Lung (tissue), 11 donors: ENCODE measurements at regions not wholly inside any gene's neighbourhood (a gene's known extent, or its start where the extent isn't known, plus 50 kb on each side); places are given as distances from the start of the nearest gene placed in this dataset.

ENCODE experiments used
- ATAC-seq: fragments of 200-7000 bp; cut with Tn5 transposase; one replicate; pipeline ENCODE4 v1.9.1; 2020; ENCODE audit warnings: moderate number of reproducible peaks; ENCODE audit not compliant: insufficient read depth, low FRiP score
- DNase-seq, 3 donors: peaks; one replicate each; pipeline ENCODE4 v3.0.0-alpha.2; 2013 to 2017
- H3K27ac ChIP-seq, 2 donors: one replicate each; pipeline ENCODE4 v1.5.1; 2013; ENCODE audit warnings: mild to moderate bottlenecking in 2 of 2, moderate library complexity in 2 of 2, control low read depth in 1 of 2, inconsistent platforms in 1 of 2, low read depth in 1 of 2, low read length in 1 of 2
- H3K27me3 ChIP-seq, 3 donors: one replicate each; pipeline ENCODE4 v1.5.1; 2013; ENCODE audit warnings: low read length in 2 of 3; ENCODE audit not compliant: control insufficient read depth in 3 of 3, insufficient read depth in 3 of 3
- H3K36me3 ChIP-seq, 4 donors: one replicate each; pipeline ENCODE4 v1.5.1; 2013; ENCODE audit warnings: low read length in 4 of 4, mild to moderate bottlenecking in 1 of 4, moderate library complexity in 1 of 4; ENCODE audit not compliant: control insufficient read depth in 4 of 4, insufficient read depth in 4 of 4
- H3K4me1 ChIP-seq, 5 donors: one replicate each; pipeline ENCODE4 v1.5.1; 2013; ENCODE audit warnings: low read length in 5 of 5, mild to moderate bottlenecking in 2 of 5, moderate library complexity in 1 of 5; ENCODE audit not compliant: control insufficient read depth in 5 of 5, insufficient read depth in 5 of 5
- H3K4me3 ChIP-seq: one replicate; pipeline ENCODE4 v1.5.1; 2013; ENCODE audit warnings: mild to moderate bottlenecking, control low read depth, moderate library complexity
- H3K9ac ChIP-seq, 2 donors: one replicate each; pipeline ENCODE4 v1.5.1; 2013; ENCODE audit warnings: low read length in 2 of 2, control low read depth in 1 of 2; ENCODE audit not compliant: insufficient read depth in 1 of 2
- H3K9me3 ChIP-seq, 4 donors: one replicate each; pipeline ENCODE4 v1.5.1; 2013; ENCODE audit warnings: low read length in 3 of 4, mild to moderate bottlenecking in 1 of 4, moderate library complexity in 1 of 4; ENCODE audit not compliant: control insufficient read depth in 4 of 4, insufficient read depth in 3 of 4
- CTCF ChIP-seq: IDR thresholded peaks from 2 replicates; pipeline ENCODE4 v1.5.1; 2012; ENCODE audit warnings: mild to moderate bottlenecking; ENCODE audit errors: control extremely low read depth, extremely low read depth
- WGBS, 2 donors: extraction: QIAGEN DNeasy Blood & Tissue Kit; methylation state at CpG; one replicate each; pipeline ENCODE4 v1.1.7; 2013; 5-methylcytosine and 5-hydroxymethylcytosine counted together
- donor health status: control.
- donor health status: control.
- donor health status: Bipolar disorder and iron deficiency.
- donor health status: healthy.
- donor health status: DM: yes; HTN: yes; CAD: no.

- H3K27me3 ChIP-seq = no peaks in the 10 kb centered on the region
- ATAC-seq (no peak), DNase-seq (no peak)
- no peak overlapping the region for H3K27ac ChIP-seq
- no peaks in the 10 kb centered on the region for H3K36me3 ChIP-seq
- WGBS, 2 donors = 89 to 94% methylated on average over 13 of the region's 13 CpGs
- H3K9ac ChIP-seq = no peak overlapping the region
- TF ChIP-seq CTCF = no peak
- peaks cover 0 to 11% (median 3%) of the 10 kb centered on the region in 5 donors for H3K4me1 ChIP-seq
- no peak overlapping the region for H3K4me3 ChIP-seq
- no peaks in the 10 kb centered on the region for H3K9me3 ChIP-seq
Measured at GRCh38 chr18:37662546-37663339, 97.1 kb upstream of the CELF4 start.

- no peak for DNase-seq
- peaks cover 0 to 11% (median 3%) of the 10 kb centered on the region in 5 donors for H3K4me1 ChIP-seq
- H3K4me3 ChIP-seq = no peak overlapping the region
- ATAC-seq = no peak
- no peak overlapping the region for H3K9ac ChIP-seq
- H3K27ac ChIP-seq = no peak overlapping the region
- H3K36me3 ChIP-seq = no peaks in the 10 kb centered on the region
- no peaks in the 10 kb centered on the region for H3K27me3 ChIP-seq
- 83 to 90% methylated on average over 3 of the region's 3 CpGs for WGBS, 2 donors
- TF ChIP-seq CTCF = no peak
- no peaks in the 10 kb centered on the region for H3K9me3 ChIP-seq
Measured at GRCh38 chr18:37662099-37662498, 96.5 kb upstream of the CELF4 start.

- Histone ChIP-seq H3K36me3 (no peaks in the 10 kb centered on the region), H3K4me1 (peaks cover 0 to 11% (median 3%) of the 10 kb centered on the region in 5 donors), H3K4me3 (no peak overlapping the region), H3K27ac (no peak overlapping the region), H3K9ac (no peak overlapping the region), H3K27me3 (no peaks in the 10 kb centered on the region), H3K9me3 (no peaks in the 10 kb centered on the region)
- no peak for TF ChIP-seq CTCF
- 90 to 95% methylated on average over 4 of the region's 4 CpGs for WGBS, 2 donors
- DNase-seq (no peak), ATAC-seq (no peak)
Measured at GRCh38 chr18:37661478-37661877, 95.9 kb upstream of the CELF4 start.

GRCh38 chr18:37661061-37661460 is 95.5 kb upstream of the CELF4 start:
- ATAC-seq (no peak), DNase-seq (no peak)
- 87 to 92% methylated on average over 4 of the region's 4 CpGs for WGBS, 2 donors
- Histone ChIP-seq H3K4me3 (no peak overlapping the region), H3K9ac (no peak overlapping the region), H3K27ac (no peak overlapping the region), H3K9me3 (no peaks in the 10 kb centered on the region), H3K4me1 (peaks cover 0 to 11% (median 0%) of the 10 kb centered on the region in 5 donors), H3K36me3 (no peaks in the 10 kb centered on the region), H3K27me3 (no peaks in the 10 kb centered on the region)
- no peak for TF ChIP-seq CTCF
